ENCODE measurements at regions not wholly inside any gene's neighbourhood (a gene's known extent, or its start where the extent isn't known, plus 50 kb on each side); places are given as distances from the start of the nearest gene placed in this dataset.

DNA sequence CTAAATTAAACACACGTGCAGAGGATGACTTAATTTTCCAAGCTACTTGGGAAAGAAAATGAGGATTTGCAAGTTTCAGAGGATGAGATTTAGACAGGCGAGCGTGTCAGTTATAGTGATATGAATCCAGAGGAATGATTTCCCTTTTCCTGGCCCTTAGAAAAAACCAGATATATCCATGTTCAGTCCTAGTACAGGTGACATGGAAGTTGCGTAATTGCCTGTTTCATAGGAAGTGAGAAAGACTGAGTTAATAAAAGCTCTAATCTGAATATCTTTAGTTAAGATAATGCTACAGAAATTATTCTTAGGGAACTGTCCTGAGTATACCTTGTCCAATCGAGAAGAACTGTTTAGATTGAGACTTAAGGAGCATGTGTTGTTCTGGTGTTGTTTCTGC is 490.5 kb downstream of the ZNF385D start:
- no peaks in the 10 kb centered on the region for H3K36me3 ChIP-seq (ENCODE audit: control insufficient read depth, insufficient read depth, low read length)
- no TSS peak for BruUV-seq (replicated peaks)
- H4K5ac ChIP-seq (ENCODE audit: low read depth, low read length) = no peak overlapping the region
- no peak overlapping the region for H2BK20ac ChIP-seq (ENCODE audit: low read depth, low read length)
- H2AK9ac ChIP-seq (replicated peaks; ENCODE audit: low read depth, low read length, poor library complexity) = no peak overlapping the region
- H3K9me3 ChIP-seq (ENCODE audit: control insufficient read depth, insufficient read depth, low read length) = no peaks in the 10 kb centered on the region
- H3K4me1 ChIP-seq (ENCODE audit: control insufficient read depth, insufficient read depth, low read length) = no peaks in the 10 kb centered on the region
- H2BK5ac ChIP-seq (ENCODE audit: low read depth, low read length, poor library complexity, severe bottlenecking) = no peak overlapping the region
- ATAC-seq (ENCODE audit: low read depth) = no peak
- in situ Hi-C loops (cut with MboI; ENCODE audit: low sequenced_read_pairs) (no loop called here), intact Hi-C loops (cut with micrococcal nuclease) (no loop called here), dilution Hi-C loops (cut with HindIII; ENCODE audit: low sequenced_read_pairs, unreplicated experiment) (no loop called here)
- ChIA-PET CTCF (no interaction called here), POLR2A (ENCODE audit: unreplicated experiment) (no interaction called here)
- H2AFZ ChIP-seq (replicated peaks; ENCODE audit: low read length, poor library complexity) = no peak overlapping the region
- no peak overlapping the region for H4K8ac ChIP-seq (ENCODE audit: low read depth in 2 of 2, low read length in 2 of 2)
- no peak overlapping the region for H3K56ac ChIP-seq (ENCODE audit: extremely low read depth, insufficient read depth, low read length)
- no peak overlapping the region for H3K4me3 ChIP-seq (ENCODE audit: insufficient read depth, low read depth, low read length)
- no peak overlapping the region for H2BK15ac ChIP-seq (ENCODE audit: low read depth, low read length)
- H3K18ac ChIP-seq (ENCODE audit: low read depth, low read length) = no peak overlapping the region
- no peak overlapping the region for H3K23ac ChIP-seq (ENCODE audit: low read depth, low read length)
- H2AK5ac ChIP-seq (ENCODE audit: low read depth, low read length) = no peak overlapping the region
- no peaks in the 10 kb centered on the region for H4K20me1 ChIP-seq (ENCODE audit: insufficient read depth, low read length)
- no CpG with 5 or more reads among the region's 5 CpGs for WGBS, 2 experiments (ENCODE audit: extremely low coverage in 2 of 2, insufficient read length in 1 of 2)
- no peaks in the 10 kb centered on the region for H3K9me1 ChIP-seq (ENCODE audit: insufficient read depth, low read length)
- H3K14ac ChIP-seq (replicated peaks; ENCODE audit: low read depth, low read length) = no peak overlapping the region
- no peak overlapping the region for H3K4me2 ChIP-seq (ENCODE audit: low read depth, low read length)
- H3K27ac ChIP-seq (ENCODE audit: insufficient read depth, low read length) = no peak overlapping the region
- no peak overlapping the region for H4K91ac ChIP-seq (ENCODE audit: insufficient read depth, low read depth, low read length)
- H3K79me1 ChIP-seq (ENCODE audit: low read depth in 1 of 2, low read length in 2 of 2) = no peaks in the 10 kb centered on the region
- no peak overlapping the region for H2BK120ac ChIP-seq (ENCODE audit: low read depth, low read length)
- H3K9ac ChIP-seq (ENCODE audit: low read depth, low read length) = no peak overlapping the region
- H3K4ac ChIP-seq (ENCODE audit: low read depth, low read length) = no peak overlapping the region
- H3K27me3 ChIP-seq (ENCODE audit: control insufficient read depth, insufficient read depth, low read length) = no peaks in the 10 kb centered on the region
- DNase-seq = no peak
- TF ChIP-seq, protein P1, sequence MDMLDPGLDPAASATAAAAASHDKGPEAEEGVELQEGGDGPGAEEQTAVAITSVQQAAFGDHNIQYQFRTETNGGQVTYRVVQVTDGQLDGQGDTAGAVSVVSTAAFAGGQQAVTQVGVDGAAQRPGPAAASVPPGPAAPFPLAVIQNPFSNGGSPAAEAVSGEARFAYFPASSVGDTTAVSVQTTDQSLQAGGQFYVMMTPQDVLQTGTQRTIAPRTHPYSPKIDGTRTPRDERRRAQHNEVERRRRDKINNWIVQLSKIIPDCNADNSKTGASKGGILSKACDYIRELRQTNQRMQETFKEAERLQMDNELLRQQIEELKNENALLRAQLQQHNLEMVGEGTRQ (IDR thresholded peaks at IDR 0.05; ENCODE audit: low read depth, low read length) = no peak
- TF ChIP-seq CEBPB (IDR thresholded peaks at IDR 0.05; ENCODE audit: low read depth, low read length) = peak; percentile 63
